ENCODE measurements at regions not wholly inside any gene's neighbourhood (a gene's known extent, or its start where the extent isn't known, plus 50 kb on each side); places are given as distances from the start of the nearest gene placed in this dataset.

DNA sequence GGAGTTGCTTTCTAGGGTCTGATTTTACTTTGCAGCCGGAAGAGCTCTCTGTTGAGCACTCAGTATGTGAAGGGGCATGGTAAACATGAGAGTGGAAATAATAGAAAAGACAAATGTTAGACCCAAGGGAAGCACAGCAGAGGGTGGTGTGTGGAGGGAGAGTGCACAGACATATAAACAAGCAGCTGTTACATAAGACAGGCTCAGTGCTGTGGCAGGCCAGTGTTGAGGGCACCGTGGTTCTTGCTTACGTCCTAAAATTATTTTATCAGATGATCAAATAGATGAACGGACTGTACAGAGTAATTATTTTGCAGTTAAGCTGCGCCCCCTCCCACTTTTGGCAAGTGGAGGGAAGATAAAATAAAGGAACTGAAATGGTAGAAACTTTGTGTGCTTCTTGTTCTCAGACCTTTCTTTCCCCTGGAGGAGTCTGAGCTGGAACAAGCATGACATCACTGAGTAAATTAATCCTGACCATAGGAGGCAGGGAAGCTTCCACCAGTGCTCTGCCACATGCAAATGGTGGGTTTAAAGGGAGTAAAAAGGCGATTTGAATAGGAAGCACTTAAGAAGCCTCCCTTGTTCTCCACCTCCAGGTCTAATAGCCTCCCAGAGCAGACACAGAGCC, 205.6 kb downstream of the IL20RB start:
- H3K27me3 Mint-ChIP-seq (ENCODE audit: unreplicated experiment) = peaks cover 4% of the 10 kb centered on the region
- peak overlapping the region; percentile 67 for H3K4me3 Mint-ChIP-seq (ENCODE audit: unreplicated experiment)
- peak; percentile 22 for DNase-seq
- TF ChIP-seq CTCF (IDR thresholded peaks at IDR 0.05; ENCODE audit: partially characterized antibody, unreplicated experiment) = no peak
- peak overlapping the region; percentile 99 for H3K27ac Mint-ChIP-seq (ENCODE audit: unreplicated experiment)
- no peaks in the 10 kb centered on the region for H3K36me3 Mint-ChIP-seq (ENCODE audit: unreplicated experiment)
- H3K9me3 Mint-ChIP-seq (ENCODE audit: unreplicated experiment) = peaks cover 9% of the 10 kb centered on the region
- peaks cover 44% of the 10 kb centered on the region for H3K4me1 Mint-ChIP-seq (ENCODE audit: low read depth, unreplicated experiment)

DNA sequence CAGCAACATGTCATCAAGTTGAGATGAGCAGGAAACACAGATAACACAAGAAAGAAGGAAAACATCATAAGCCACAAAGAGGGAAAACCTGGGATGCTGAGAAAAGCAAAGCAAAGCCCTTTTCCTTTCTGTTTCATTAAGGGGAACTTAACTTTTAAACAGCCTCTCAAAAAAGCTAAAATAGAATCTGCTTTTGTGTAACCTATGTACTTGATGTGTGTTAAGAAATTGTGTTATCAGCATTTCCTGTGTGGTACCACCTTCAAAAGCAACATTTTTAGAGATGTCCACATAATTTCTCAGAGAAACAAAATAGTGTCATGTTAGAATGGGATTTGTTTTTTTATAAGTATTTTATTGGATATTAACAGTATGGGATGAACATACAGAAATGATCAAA, 206.2 kb downstream of the IL20RB start:
- Mint-ChIP-seq H3K4me3 (ENCODE audit: unreplicated experiment) (peak overlapping the region; percentile 67), H3K27ac (ENCODE audit: unreplicated experiment) (peak overlapping the region; percentile 99), H3K9me3 (ENCODE audit: unreplicated experiment) (peaks cover 9% of the 10 kb centered on the region), H3K27me3 (ENCODE audit: unreplicated experiment) (peaks cover 4% of the 10 kb centered on the region), H3K36me3 (ENCODE audit: unreplicated experiment) (no peaks in the 10 kb centered on the region), H3K4me1 (ENCODE audit: low read depth, unreplicated experiment) (peaks cover 44% of the 10 kb centered on the region)
- no peak for DNase-seq
- TF ChIP-seq CTCF (IDR thresholded peaks at IDR 0.05; ENCODE audit: partially characterized antibody, unreplicated experiment) = no peak

DNA sequence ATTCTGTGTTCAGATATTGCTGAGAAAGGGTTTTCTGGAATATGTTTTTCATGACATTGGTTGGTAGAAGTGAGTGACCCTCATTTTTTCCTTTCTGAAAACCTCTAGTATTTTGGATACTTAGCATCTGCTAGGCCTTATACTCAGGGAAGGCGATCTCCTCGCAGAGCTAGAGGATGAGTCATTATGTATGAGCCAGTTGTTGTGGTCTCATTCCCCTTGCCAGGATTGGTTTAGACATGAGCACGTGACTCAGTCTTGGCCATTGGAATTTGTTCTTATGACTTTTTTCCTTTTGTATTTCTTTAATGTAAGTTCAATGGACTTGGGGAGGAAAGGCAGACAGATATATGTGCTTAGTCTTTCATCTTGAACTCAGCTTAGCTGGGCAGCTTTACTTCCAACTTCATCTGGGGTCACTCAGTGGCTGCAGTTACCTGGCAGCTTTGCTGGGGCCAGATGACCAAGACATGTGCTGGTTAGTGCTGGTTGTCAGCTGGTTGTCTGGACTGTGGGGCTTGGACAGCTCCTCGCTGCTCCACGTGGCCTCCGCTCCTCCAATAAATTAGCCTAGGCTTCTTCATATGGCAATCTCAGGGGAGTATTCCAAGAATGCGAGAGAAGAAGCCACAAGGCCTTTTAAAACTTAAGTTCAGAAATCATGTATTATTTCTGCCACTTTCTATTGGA, 207.5 kb downstream of the IL20RB start:
- Mint-ChIP-seq H3K27me3 (ENCODE audit: unreplicated experiment) (peaks cover 4% of the 10 kb centered on the region), H3K4me1 (ENCODE audit: low read depth, unreplicated experiment) (peaks cover 43% of the 10 kb centered on the region), H3K4me3 (ENCODE audit: unreplicated experiment) (no peak overlapping the region), H3K9me3 (ENCODE audit: unreplicated experiment) (peaks cover 10% of the 10 kb centered on the region), H3K36me3 (ENCODE audit: unreplicated experiment) (peaks cover 4% of the 10 kb centered on the region), H3K27ac (ENCODE audit: unreplicated experiment) (peak overlapping the region; percentile 99)
- no peak for TF ChIP-seq CTCF (IDR thresholded peaks at IDR 0.05; ENCODE audit: partially characterized antibody, unreplicated experiment)
- DNase-seq = peak; percentile 24

DNA sequence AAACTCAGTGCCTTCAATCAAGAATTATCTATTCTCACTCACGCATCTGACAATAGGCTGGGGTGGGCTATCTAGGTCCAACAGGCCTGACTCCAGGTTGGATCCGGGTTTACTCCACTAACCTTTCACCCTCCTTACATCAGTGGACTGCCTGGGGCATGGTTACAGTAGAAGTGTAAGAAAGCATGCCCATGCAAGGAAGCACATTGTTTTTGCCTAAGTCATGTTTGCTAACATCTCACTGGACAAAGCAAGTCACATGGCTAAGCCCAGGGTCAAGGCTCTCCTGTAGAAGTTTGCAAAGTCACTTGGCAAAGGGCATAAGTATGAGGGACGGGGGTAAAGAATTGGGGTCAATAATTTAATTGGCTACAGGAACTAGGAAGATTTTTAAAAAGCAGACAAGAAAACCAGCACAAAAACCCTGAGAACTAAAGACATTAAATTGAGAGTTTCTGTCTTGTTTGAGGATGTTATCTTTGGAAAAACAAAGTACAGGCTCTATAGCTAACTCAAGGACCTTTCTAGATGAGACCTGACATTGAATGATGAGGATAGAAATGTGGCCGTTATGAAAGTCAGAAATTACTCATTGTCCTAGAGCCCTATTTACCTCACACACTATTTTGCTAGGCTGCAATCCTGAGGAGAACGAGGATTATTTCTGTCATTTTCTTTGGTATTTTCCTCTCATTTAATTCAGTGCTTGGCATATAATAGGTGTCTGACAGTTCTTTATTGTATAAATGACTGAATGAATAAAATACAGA, 214.2 kb downstream of the IL20RB start:
- no peak for TF ChIP-seq CTCF (IDR thresholded peaks at IDR 0.05; ENCODE audit: partially characterized antibody, unreplicated experiment)
- peaks cover 10% of the 10 kb centered on the region for H3K27me3 Mint-ChIP-seq (ENCODE audit: unreplicated experiment)

More for the DNA sequence above, 214.2 kb downstream of the IL20RB start:
- H3K27ac Mint-ChIP-seq (ENCODE audit: unreplicated experiment) = peak overlapping the region; percentile 98
- peaks cover 26% of the 10 kb centered on the region for H3K4me1 Mint-ChIP-seq (ENCODE audit: low read depth, unreplicated experiment)
- H3K4me3 Mint-ChIP-seq (ENCODE audit: unreplicated experiment) = peak overlapping the region; percentile 34
- no peak for DNase-seq
- peaks cover 14% of the 10 kb centered on the region for H3K9me3 Mint-ChIP-seq (ENCODE audit: unreplicated experiment)
- peaks cover 8% of the 10 kb centered on the region for H3K36me3 Mint-ChIP-seq (ENCODE audit: unreplicated experiment)
